Vagina (tissue), 2 donors: ENCODE measurements at regions not wholly inside any gene's neighbourhood (a gene's known extent, or its start where the extent isn't known, plus 50 kb on each side); places are given as distances from the start of the nearest gene placed in this dataset.

Source experiments
- DNase-seq, 2 donors: peaks; one replicate each; pipeline ENCODE4 v3.0.0-alpha.2; 2017; ENCODE audit errors: extremely low spot score in 2 of 2
- H3K27ac ChIP-seq: fragments of 200-600 bp; sonication (generic); one replicate; pipeline ENCODE4 v1.5.1; 2019
- H3K27me3 ChIP-seq: fragments of 200-600 bp; sonication (generic); one replicate; pipeline ENCODE4 v1.5.1; 2019
- H3K36me3 ChIP-seq, 2 donors: fragments of 200-600 bp; sonication (generic); one replicate each; pipeline ENCODE4 v1.5.1; 2017 to 2019
- H3K4me1 ChIP-seq: fragments of 200-600 bp; sonication (generic); one replicate; pipeline ENCODE4 v1.5.1; 2019
- H3K4me3 ChIP-seq, 2 donors: fragments of 200-600 bp; sonication (generic); 1 replicate in 1 of 2; 2 replicates in 1 of 2; pipeline ENCODE4 v1.5.1; 2016 to 2019
- H3K9me3 ChIP-seq: fragments of 200-600 bp; sonication (generic); one replicate; pipeline ENCODE4 v1.5.1; 2019
- CTCF ChIP-seq, 3 experiments: fragments of 450-650 bp in 2 of 3; fragments of 200-600 bp in 1 of 3; sonication (generic) in 1 of 3; IDR thresholded peaks; one replicate each; pipeline ENCODE4 v1.5.1; 2017 to 2019; ENCODE audit warnings: antibody characterized with exemption in 3 of 3, mild to moderate bottlenecking in 2 of 3, moderate library complexity in 2 of 3
- POLR2A ChIP-seq, 2 donors: fragments of 450-650 bp; IDR thresholded peaks; one replicate each; pipeline ENCODE4 v1.6.1; 2017; ENCODE audit warnings: antibody characterized with exemption in 2 of 2, mild to moderate bottlenecking in 2 of 2, moderate library complexity in 2 of 2
- POLR2AphosphoS5 ChIP-seq, 2 donors: sonication (generic); formaldehyde crosslinking; IDR thresholded peaks; one replicate each; pipeline ENCODE4 v1.9.0; 2017; ENCODE audit warnings: antibody characterized with exemption in 2 of 2, mild to moderate bottlenecking in 2 of 2, low read depth in 1 of 2; ENCODE audit not compliant: insufficient read depth in 1 of 2
- intact Hi-C: fragments of 100-400 bp; cut with DNase I; formaldehyde crosslinking; loops from one replicate; pipeline ENCODE4 v1.15.1; 2023

GRCh38 chr22:49622241-49623105, 205.2 kb downstream of the BRD1 start:
- no peaks in the 10 kb centered on the region for H3K9me3 ChIP-seq
- no peak overlapping the region for H3K27ac ChIP-seq
- no peak overlapping the region for H3K4me3 ChIP-seq
- H3K4me1 ChIP-seq: no peaks in the 10 kb centered on the region
- TF ChIP-seq POLR2AphosphoS5 (IDR thresholded peaks at IDR 0.05; ENCODE audit: insufficient read depth in 1 of 2, low read depth in 1 of 2) (no peak), POLR2A (IDR thresholded peaks at IDR 0.05) (no peak), CTCF (IDR thresholded peaks at IDR 0.05) (no peak)
- DNase-seq: no peak
- intact Hi-C loops: no loop called here
- no peaks in the 10 kb centered on the region for H3K36me3 ChIP-seq
- no peaks in the 10 kb centered on the region for H3K27me3 ChIP-seq

- Histone ChIP-seq H3K27ac (no peak overlapping the region), H3K36me3 (no peaks in the 10 kb centered on the region), H3K27me3 (no peaks in the 10 kb centered on the region), H3K9me3 (no peaks in the 10 kb centered on the region), H3K4me1 (no peaks in the 10 kb centered on the region), H3K4me3 (no peak overlapping the region)
- no peak for DNase-seq
- TF ChIP-seq POLR2A (IDR thresholded peaks at IDR 0.05) (no peak), POLR2AphosphoS5 (IDR thresholded peaks at IDR 0.05; ENCODE audit: insufficient read depth in 1 of 2, low read depth in 1 of 2) (no peak), CTCF (IDR thresholded peaks at IDR 0.05) (no peak)
- intact Hi-C loops: no loop called here
Measured at GRCh38 chr22:49621601-49622210, 206.0 kb downstream of the BRD1 start.

GRCh38 chr22:49620666-49621065, 207.0 kb downstream of the BRD1 start:
- Histone ChIP-seq H3K36me3 (no peaks in the 10 kb centered on the region), H3K4me3 (no peak overlapping the region), H3K4me1 (no peaks in the 10 kb centered on the region), H3K27ac (no peak overlapping the region), H3K27me3 (no peaks in the 10 kb centered on the region), H3K9me3 (no peaks in the 10 kb centered on the region)
- intact Hi-C loops: no loop called here
- no peak for DNase-seq
- TF ChIP-seq POLR2A (IDR thresholded peaks at IDR 0.05): no peak
- TF ChIP-seq POLR2AphosphoS5 (IDR thresholded peaks at IDR 0.05; ENCODE audit: insufficient read depth in 1 of 2, low read depth in 1 of 2): no peak
- no peak for TF ChIP-seq CTCF (IDR thresholded peaks at IDR 0.05)

GRCh38 chr22:49620003-49620556, 207.6 kb downstream of the BRD1 start:
- Histone ChIP-seq H3K4me1 (no peaks in the 10 kb centered on the region), H3K27ac (no peak overlapping the region), H3K9me3 (no peaks in the 10 kb centered on the region), H3K36me3 (no peaks in the 10 kb centered on the region), H3K27me3 (no peaks in the 10 kb centered on the region), H3K4me3 (no peak overlapping the region)
- intact Hi-C loops: no loop called here
- DNase-seq: no peak
- TF ChIP-seq POLR2AphosphoS5 (IDR thresholded peaks at IDR 0.05; ENCODE audit: insufficient read depth in 1 of 2, low read depth in 1 of 2): no peak
- no peak for TF ChIP-seq POLR2A (IDR thresholded peaks at IDR 0.05)
- TF ChIP-seq CTCF (IDR thresholded peaks at IDR 0.05): no peak

- no peaks in the 10 kb centered on the region for H3K27me3 ChIP-seq
- TF ChIP-seq POLR2A (IDR thresholded peaks at IDR 0.05) (no peak), POLR2AphosphoS5 (IDR thresholded peaks at IDR 0.05; ENCODE audit: insufficient read depth in 1 of 2, low read depth in 1 of 2) (no peak), CTCF (IDR thresholded peaks at IDR 0.05) (no peak)
- intact Hi-C loops: no loop called here
Measured at GRCh38 chr22:49619301-49619700, 208.4 kb downstream of the BRD1 start.

More at GRCh38 chr22:49619301-49619700, 208.4 kb downstream of the BRD1 start:
- no peak for DNase-seq
- no peaks in the 10 kb centered on the region for H3K4me1 ChIP-seq
- H3K9me3 ChIP-seq: no peaks in the 10 kb centered on the region
- no peak overlapping the region for H3K4me3 ChIP-seq
- H3K27ac ChIP-seq: no peak overlapping the region
- no peaks in the 10 kb centered on the region for H3K36me3 ChIP-seq
